HepG2 (cell line): ENCODE measurements at regions not wholly inside any gene's neighbourhood (a gene's known extent, or its start where the extent isn't known, plus 50 kb on each side); places are given as distances from the start of the nearest gene placed in this dataset.

Experiments
- GATAD2A ChIP-seq: IDR thresholded peaks from 2 replicates; pipeline ENCODE4 v1.6.1; 2016
- KLF13 ChIP-seq: sonication (generic); formaldehyde crosslinking; IDR thresholded peaks from 2 replicates; pipeline ENCODE4 v1.4.0; 2020; ENCODE audit warnings: mild to moderate bottlenecking, missing genetic modification reagents
- MXI1 ChIP-seq: IDR thresholded peaks from 3 replicates; pipeline ENCODE4 v1.6.1; 2012; ENCODE audit warnings: low read depth, low read length, inconsistent platforms, borderline replicate concordance
- POLR2A ChIP-seq, 2 experiments: IDR thresholded peaks; 2 replicates each; pipeline ENCODE4 v1.6.1; 2011; ENCODE audit warnings: low read depth in 2 of 2, low read length in 2 of 2, mild to moderate bottlenecking in 1 of 2, moderate library complexity in 1 of 2; ENCODE audit not compliant: insufficient read depth in 1 of 2
- RARG ChIP-seq: sonication (generic); formaldehyde crosslinking; IDR thresholded peaks from 2 replicates; pipeline ENCODE4 v1.4.0; 2020; ENCODE audit warnings: low read depth, mild to moderate bottlenecking, missing genetic modification reagents
- RFX5 ChIP-seq: IDR thresholded peaks from 2 replicates; pipeline ENCODE4 v1.6.1; 2011; ENCODE audit warnings: low read depth, low read length, improper control_type of control experiment
- YY1 ChIP-seq: IDR thresholded peaks from 2 replicates; pipeline ENCODE4 v1.6.1; 2011; ENCODE audit warnings: low read length, low read depth, moderate library complexity, mild to moderate bottlenecking; ENCODE audit not compliant: insufficient read depth, insufficient replicate concordance
- TF ChIP-seq, protein P1 (sequence below): sonication (generic); formaldehyde crosslinking; IDR thresholded peaks from 2 replicates; pipeline ENCODE4 v1.4.0; 2020; ENCODE audit warnings: missing genetic modification reagents
- TF ChIP-seq, protein P2 (sequence below): sonication (generic); formaldehyde crosslinking; IDR thresholded peaks from 2 replicates; pipeline ENCODE4 v1.5.0; 2020; ENCODE audit warnings: mild to moderate bottlenecking, missing genetic modification reagents, moderate library complexity

DNA sequence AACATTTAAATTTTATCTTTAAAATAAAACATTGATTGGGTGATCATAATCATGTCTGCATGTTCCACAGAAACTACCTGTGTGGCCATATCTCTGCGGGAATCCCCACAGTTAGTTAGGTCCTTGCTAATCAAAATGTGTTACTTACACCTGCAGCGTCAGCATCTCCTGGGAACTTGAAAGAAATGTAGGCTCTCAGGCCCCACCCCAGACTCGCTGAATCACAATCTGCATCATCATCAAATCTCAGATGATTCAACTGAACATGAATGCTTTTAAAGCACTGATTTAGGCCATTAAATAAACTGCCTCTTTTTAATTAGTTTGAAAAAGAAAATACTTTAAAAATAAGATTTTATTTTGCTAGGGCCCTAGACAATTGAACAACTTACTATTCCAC lies 577.8 kb downstream of the PYDC2 start:
- TF ChIP-seq, protein P1, sequence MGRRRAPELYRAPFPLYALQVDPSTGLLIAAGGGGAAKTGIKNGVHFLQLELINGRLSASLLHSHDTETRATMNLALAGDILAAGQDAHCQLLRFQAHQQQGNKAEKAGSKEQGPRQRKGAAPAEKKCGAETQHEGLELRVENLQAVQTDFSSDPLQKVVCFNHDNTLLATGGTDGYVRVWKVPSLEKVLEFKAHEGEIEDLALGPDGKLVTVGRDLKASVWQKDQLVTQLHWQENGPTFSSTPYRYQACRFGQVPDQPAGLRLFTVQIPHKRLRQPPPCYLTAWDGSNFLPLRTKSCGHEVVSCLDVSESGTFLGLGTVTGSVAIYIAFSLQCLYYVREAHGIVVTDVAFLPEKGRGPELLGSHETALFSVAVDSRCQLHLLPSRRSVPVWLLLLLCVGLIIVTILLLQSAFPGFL (CRISPR knock-in tag), result no peak
- TF ChIP-seq KLF13, result no peak
- TF ChIP-seq, protein P2, sequence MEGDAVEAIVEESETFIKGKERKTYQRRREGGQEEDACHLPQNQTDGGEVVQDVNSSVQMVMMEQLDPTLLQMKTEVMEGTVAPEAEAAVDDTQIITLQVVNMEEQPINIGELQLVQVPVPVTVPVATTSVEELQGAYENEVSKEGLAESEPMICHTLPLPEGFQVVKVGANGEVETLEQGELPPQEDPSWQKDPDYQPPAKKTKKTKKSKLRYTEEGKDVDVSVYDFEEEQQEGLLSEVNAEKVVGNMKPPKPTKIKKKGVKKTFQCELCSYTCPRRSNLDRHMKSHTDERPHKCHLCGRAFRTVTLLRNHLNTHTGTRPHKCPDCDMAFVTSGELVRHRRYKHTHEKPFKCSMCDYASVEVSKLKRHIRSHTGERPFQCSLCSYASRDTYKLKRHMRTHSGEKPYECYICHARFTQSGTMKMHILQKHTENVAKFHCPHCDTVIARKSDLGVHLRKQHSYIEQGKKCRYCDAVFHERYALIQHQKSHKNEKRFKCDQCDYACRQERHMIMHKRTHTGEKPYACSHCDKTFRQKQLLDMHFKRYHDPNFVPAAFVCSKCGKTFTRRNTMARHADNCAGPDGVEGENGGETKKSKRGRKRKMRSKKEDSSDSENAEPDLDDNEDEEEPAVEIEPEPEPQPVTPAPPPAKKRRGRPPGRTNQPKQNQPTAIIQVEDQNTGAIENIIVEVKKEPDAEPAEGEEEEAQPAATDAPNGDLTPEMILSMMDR, result no peak
- TF ChIP-seq YY1, result no peak
- no peak for TF ChIP-seq RFX5
- no peak for TF ChIP-seq MXI1
- no peak for TF ChIP-seq RARG
- TF ChIP-seq GATAD2A (CRISPR knock-in tag), result no peak
- TF ChIP-seq POLR2A (IDR thresholded peaks at IDR 0.05; ENCODE audit: insufficient read depth in 1 of 2, low read depth in 2 of 2, low read length in 2 of 2), result no peak
